GM12864 (cell line): ENCODE measurements at regions not wholly inside any gene's neighbourhood (a gene's known extent, or its start where the extent isn't known, plus 50 kb on each side); places are given as distances from the start of the nearest gene placed in this dataset.

ENCODE experiments used
- DNase-seq: peaks from one replicate; pipeline ENCODE4 v3.0.0-alpha.2; 2011; ENCODE audit warnings: low read depth
- H3K4me3 ChIP-seq: 2 replicates; pipeline ENCODE4 v1.5.1; 2011; ENCODE audit warnings: mild to moderate bottlenecking, low read depth, low read length, control low read depth
- CTCF ChIP-seq: IDR thresholded peaks from 2 replicates; pipeline ENCODE4 v1.5.1; 2011; ENCODE audit warnings: low read depth, mild to moderate bottlenecking, moderate library complexity, low read length, control low read depth, inconsistent platforms; ENCODE audit errors: missing control alignments

- no peak for TF ChIP-seq CTCF
- no peak overlapping the region for H3K4me3 ChIP-seq
Measured at GRCh38 chr18:78160961-78161656, 818.5 kb upstream of the SALL3 start.

GRCh38 chr18:78165525-78165924 lies 814.1 kb upstream of the SALL3 start:
- no peak overlapping the region for H3K4me3 ChIP-seq
- no peak for TF ChIP-seq CTCF
- no peak for DNase-seq

More at GRCh38 chr18:78160961-78161656, 818.5 kb upstream of the SALL3 start:
- DNase-seq = no peak

- no peak for DNase-seq
- no peak for TF ChIP-seq CTCF
- H3K4me3 ChIP-seq = no peak overlapping the region
Measured at GRCh38 chr18:78168526-78168925, 811.1 kb upstream of the SALL3 start.

GRCh38 chr18:78169174-78169864 lies 810.3 kb upstream of the SALL3 start:
- TF ChIP-seq CTCF = no peak
- H3K4me3 ChIP-seq = no peak overlapping the region

GRCh38 chr18:78171954-78172353 lies 807.7 kb upstream of the SALL3 start:
- no peak overlapping the region for H3K4me3 ChIP-seq
- no peak for DNase-seq
- TF ChIP-seq CTCF = no peak

More at GRCh38 chr18:78169174-78169864, 810.3 kb upstream of the SALL3 start:
- no peak for DNase-seq

- H3K4me3 ChIP-seq = no peak overlapping the region
- TF ChIP-seq CTCF = no peak
- DNase-seq = no peak
Measured at GRCh38 chr18:78174737-78175136, 804.9 kb upstream of the SALL3 start.
